Progenitor cell of endocrine pancreas (in vitro differentiated cells): ENCODE measurements at regions not wholly inside any gene's neighbourhood (a gene's known extent, or its start where the extent isn't known, plus 50 kb on each side); places are given as distances from the start of the nearest gene placed in this dataset.

Experiments
- DNase-seq: peaks from one replicate; pipeline ENCODE4 v3.0.0; 2021; ENCODE audit warnings: low spot score; ENCODE audit not compliant: unreplicated experiment
- H3K27ac Mint-ChIP-seq: 2 replicates; pipeline ENCODE4 v1.8.0; 2021; ENCODE audit warnings: mild to moderate bottlenecking, moderate library complexity, mixed read lengths
- H3K27me3 Mint-ChIP-seq: 2 replicates; pipeline ENCODE4 v1.8.0; 2021; ENCODE audit warnings: mixed read lengths
- H3K36me3 Mint-ChIP-seq: 2 replicates; pipeline ENCODE4 v1.8.0; 2022; ENCODE audit warnings: mixed read lengths; ENCODE audit not compliant: insufficient read depth
- H3K4me1 Mint-ChIP-seq: 2 replicates; pipeline ENCODE4 v1.8.0; 2021; ENCODE audit warnings: low read depth, mixed read lengths
- H3K4me3 Mint-ChIP-seq: 2 replicates; pipeline ENCODE4 v1.8.0; 2021; ENCODE audit warnings: low read depth, mild to moderate bottlenecking, moderate library complexity, mixed read lengths
- H3K9me3 Mint-ChIP-seq: 2 replicates; pipeline ENCODE4 v1.8.0; 2021; ENCODE audit warnings: low read depth, mixed read lengths
- TF ChIP-seq, protein P1 (sequence below): fragments of 200-600 bp; sonication (generic); IDR thresholded peaks from one replicate; pipeline ENCODE4 v1.5.0; 2021; ENCODE audit warnings: antibody characterized with exemption, mild to moderate bottlenecking; ENCODE audit not compliant: unreplicated experiment

- Mint-ChIP-seq H3K27ac (no peak overlapping the region), H3K9me3 (no peaks in the 10 kb centered on the region)
Observed at GRCh38 chr16:6932871-6933385, 399.7 kb upstream of the RBFOX1 start.

GRCh38 chr16:6929868-6930267 lies 402.8 kb upstream of the RBFOX1 start:
- TF ChIP-seq, protein P1, sequence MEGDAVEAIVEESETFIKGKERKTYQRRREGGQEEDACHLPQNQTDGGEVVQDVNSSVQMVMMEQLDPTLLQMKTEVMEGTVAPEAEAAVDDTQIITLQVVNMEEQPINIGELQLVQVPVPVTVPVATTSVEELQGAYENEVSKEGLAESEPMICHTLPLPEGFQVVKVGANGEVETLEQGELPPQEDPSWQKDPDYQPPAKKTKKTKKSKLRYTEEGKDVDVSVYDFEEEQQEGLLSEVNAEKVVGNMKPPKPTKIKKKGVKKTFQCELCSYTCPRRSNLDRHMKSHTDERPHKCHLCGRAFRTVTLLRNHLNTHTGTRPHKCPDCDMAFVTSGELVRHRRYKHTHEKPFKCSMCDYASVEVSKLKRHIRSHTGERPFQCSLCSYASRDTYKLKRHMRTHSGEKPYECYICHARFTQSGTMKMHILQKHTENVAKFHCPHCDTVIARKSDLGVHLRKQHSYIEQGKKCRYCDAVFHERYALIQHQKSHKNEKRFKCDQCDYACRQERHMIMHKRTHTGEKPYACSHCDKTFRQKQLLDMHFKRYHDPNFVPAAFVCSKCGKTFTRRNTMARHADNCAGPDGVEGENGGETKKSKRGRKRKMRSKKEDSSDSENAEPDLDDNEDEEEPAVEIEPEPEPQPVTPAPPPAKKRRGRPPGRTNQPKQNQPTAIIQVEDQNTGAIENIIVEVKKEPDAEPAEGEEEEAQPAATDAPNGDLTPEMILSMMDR: no peak
- H3K9me3 Mint-ChIP-seq: no peaks in the 10 kb centered on the region
- DNase-seq: no peak
- H3K4me1 Mint-ChIP-seq: peaks cover 7% of the 10 kb centered on the region
- no peak overlapping the region for H3K4me3 Mint-ChIP-seq
- no peak overlapping the region for H3K27ac Mint-ChIP-seq
- H3K36me3 Mint-ChIP-seq: no peaks in the 10 kb centered on the region
- peaks cover 13% of the 10 kb centered on the region for H3K27me3 Mint-ChIP-seq

More at GRCh38 chr16:6932871-6933385, 399.7 kb upstream of the RBFOX1 start:
- peaks cover 3% of the 10 kb centered on the region for H3K4me1 Mint-ChIP-seq
- peaks cover 6% of the 10 kb centered on the region for H3K27me3 Mint-ChIP-seq
- H3K4me3 Mint-ChIP-seq: no peak overlapping the region
- TF ChIP-seq, protein P1: no peak
- DNase-seq: no peak
- no peaks in the 10 kb centered on the region for H3K36me3 Mint-ChIP-seq

DNA sequence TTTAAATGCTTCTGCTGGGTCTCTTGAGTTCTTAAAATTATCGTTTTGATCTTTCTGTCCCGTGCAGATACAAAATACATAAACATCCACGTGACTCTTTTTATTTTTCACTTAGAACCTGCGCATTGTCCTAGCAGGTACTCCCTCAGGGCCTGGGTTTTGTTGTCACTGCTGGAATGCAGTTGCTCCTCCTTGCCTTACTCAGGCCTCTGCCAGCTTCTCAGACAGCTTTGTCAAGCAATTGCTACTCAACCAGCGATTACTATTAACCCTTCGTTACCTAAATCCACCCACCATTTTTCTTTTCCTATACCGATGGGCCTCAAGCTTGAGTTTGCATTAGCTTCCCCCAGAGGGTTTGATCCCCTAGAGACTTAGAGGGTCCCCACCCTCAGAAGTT lies 405.9 kb upstream of the RBFOX1 start:
- H3K36me3 Mint-ChIP-seq: no peaks in the 10 kb centered on the region
- H3K9me3 Mint-ChIP-seq: no peaks in the 10 kb centered on the region
- H3K27me3 Mint-ChIP-seq: peaks cover 13% of the 10 kb centered on the region
- H3K4me1 Mint-ChIP-seq: peaks cover 3% of the 10 kb centered on the region
- no peak for DNase-seq
- H3K4me3 Mint-ChIP-seq: no peak overlapping the region
- peak overlapping the region; percentile 71 for H3K27ac Mint-ChIP-seq
- TF ChIP-seq, protein P1: no peak

DNA sequence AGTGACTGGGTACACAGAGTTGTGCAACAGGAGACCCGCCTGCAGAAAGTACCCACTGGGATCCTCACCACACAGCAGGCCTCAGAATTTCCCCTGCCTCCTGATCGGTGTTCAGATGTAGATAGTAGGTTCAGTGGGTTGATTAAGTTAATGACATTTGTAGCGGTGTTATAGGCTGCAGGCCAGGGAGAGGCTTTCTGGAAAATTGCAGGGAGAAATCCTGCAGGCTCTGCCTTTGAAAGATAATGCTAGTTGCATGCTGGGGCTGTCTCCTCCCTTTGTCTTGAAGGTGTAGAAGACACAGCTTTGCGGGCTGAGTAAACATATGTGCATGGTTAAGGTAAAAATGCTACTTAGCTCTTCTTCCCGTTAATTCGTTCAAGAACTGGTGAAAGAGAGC lies 406.3 kb upstream of the RBFOX1 start:
- TF ChIP-seq, protein P1: no peak
- DNase-seq: no peak
- Mint-ChIP-seq H3K4me3 (no peak overlapping the region), H3K9me3 (no peaks in the 10 kb centered on the region), H3K36me3 (no peaks in the 10 kb centered on the region), H3K27ac (no peak overlapping the region), H3K4me1 (peaks cover 3% of the 10 kb centered on the region), H3K27me3 (peaks cover 13% of the 10 kb centered on the region)

DNA sequence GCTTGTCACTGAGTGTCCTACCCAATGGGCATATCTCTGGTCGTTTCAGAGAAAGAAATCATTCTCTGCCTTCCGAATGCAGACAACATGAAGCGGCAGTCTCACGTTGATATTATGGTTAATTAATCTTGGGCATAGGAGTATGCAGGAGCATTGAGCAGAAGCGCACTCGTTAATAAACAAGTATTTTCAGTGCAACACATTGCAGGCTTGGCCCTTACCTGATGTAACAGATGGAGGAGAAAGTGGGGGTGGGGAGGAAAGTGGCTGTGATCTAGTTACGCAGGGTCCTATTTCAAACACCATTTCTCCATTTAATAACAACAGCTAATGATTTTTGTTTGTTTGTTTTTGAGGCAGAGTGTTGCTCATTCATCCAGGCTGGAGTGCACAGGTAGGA lies 414.0 kb upstream of the RBFOX1 start:
- no peak for DNase-seq
- Mint-ChIP-seq H3K9me3 (no peaks in the 10 kb centered on the region), H3K4me1 (no peaks in the 10 kb centered on the region), H3K27me3 (no peaks in the 10 kb centered on the region), H3K4me3 (no peak overlapping the region), H3K36me3 (no peaks in the 10 kb centered on the region), H3K27ac (no peak overlapping the region)
- TF ChIP-seq, protein P1: no peak
